ENCODE measurements at regions not wholly inside any gene's neighbourhood (a gene's known extent, or its start where the extent isn't known, plus 50 kb on each side); places are given as distances from the start of the nearest gene placed in this dataset.

DNA sequence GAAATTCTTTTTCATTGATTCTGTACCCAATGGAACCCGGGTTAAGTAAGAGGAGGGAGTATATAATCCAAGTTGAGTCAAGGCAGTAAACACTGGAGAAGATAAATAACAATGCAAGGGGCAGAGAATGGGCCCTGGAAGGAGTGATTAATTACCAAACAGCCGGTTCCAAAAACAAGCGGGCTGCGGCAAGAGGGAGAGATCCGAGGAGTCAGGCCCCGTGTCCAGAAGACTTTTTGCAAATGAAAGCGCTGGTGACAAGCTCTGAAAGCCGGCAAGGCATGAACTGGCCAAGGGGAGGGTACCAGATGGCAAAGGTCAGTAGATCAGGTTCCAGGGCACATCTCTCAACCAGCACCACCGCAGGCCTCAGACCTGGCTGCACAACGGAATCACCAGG is 294.9 kb downstream of the BCOR start:
- TF ChIP-seq, protein P1, sequence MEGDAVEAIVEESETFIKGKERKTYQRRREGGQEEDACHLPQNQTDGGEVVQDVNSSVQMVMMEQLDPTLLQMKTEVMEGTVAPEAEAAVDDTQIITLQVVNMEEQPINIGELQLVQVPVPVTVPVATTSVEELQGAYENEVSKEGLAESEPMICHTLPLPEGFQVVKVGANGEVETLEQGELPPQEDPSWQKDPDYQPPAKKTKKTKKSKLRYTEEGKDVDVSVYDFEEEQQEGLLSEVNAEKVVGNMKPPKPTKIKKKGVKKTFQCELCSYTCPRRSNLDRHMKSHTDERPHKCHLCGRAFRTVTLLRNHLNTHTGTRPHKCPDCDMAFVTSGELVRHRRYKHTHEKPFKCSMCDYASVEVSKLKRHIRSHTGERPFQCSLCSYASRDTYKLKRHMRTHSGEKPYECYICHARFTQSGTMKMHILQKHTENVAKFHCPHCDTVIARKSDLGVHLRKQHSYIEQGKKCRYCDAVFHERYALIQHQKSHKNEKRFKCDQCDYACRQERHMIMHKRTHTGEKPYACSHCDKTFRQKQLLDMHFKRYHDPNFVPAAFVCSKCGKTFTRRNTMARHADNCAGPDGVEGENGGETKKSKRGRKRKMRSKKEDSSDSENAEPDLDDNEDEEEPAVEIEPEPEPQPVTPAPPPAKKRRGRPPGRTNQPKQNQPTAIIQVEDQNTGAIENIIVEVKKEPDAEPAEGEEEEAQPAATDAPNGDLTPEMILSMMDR (conservative IDR thresholded peaks at IDR 0.05; ENCODE audit: low read depth, low read length): no peak
- no peak for TF ChIP-seq EZH2 (IDR thresholded peaks at IDR 0.05; ENCODE audit: low read length, unreplicated experiment)
- no peak for TF ChIP-seq EZH2phosphoT487 (IDR thresholded peaks at IDR 0.05; ENCODE audit: borderline replicate concordance, low read length)
